HepG2 (cell line): ENCODE measurements at regions not wholly inside any gene's neighbourhood (a gene's known extent, or its start where the extent isn't known, plus 50 kb on each side); places are given as distances from the start of the nearest gene placed in this dataset.

Source experiments
- ATAC-seq: fragments of 200-7000 bp; cut with Tn5 transposase; 3 replicates; pipeline ENCODE4 v1.9.1; 2020; ENCODE audit warnings: mild to moderate bottlenecking, moderate library complexity
- BruUV-seq: library from RNA; stranded (reverse); fragments of 400-500 nt; replicated peaks from 2 replicates; lab custom pipeline; 2021; lab: Mats Ljungman, UMichigan
- CTCF ChIA-PET: fragments of 300-600 bp; formaldehyde crosslinking; extraction: SDS; loops from one replicate; lab custom pipeline; 2021; ENCODE audit warnings: low total read pairs, inconsistent platforms, low intra/inter-chr PET ratio; lab: Yijun Ruan, JAX
- POLR2A ChIA-PET: fragments of 350-600 bp; sonication (Branson Sonifier 250); formaldehyde crosslinking; loops from one replicate; lab custom pipeline; 2020; ENCODE audit warnings: antibody characterized with exemption, inconsistent platforms; lab: Yijun Ruan, JAX
- DNase-seq: peaks from one replicate; pipeline ENCODE4 v3.0.0-alpha.2; 2015; ENCODE audit warnings: low spot score
- FAIRE-seq: peaks from 3 replicates; lab custom pipeline; 2011; peaks lifted over from hg19 to GRCh38; lab: Jason Lieb, UNC
- H2AFZ ChIP-seq: one replicate; pipeline ENCODE4 v1.6.1; 2011; ENCODE audit warnings: low read length, inconsistent platforms
- H3K27ac ChIP-seq: fragments of 300-600 bp; 3 replicates; pipeline ENCODE4 v1.8.0; 2011; ENCODE audit warnings: mixed run types, mild to moderate bottlenecking, mixed read lengths, low read length, inconsistent platforms; ENCODE audit not compliant: insufficient read depth; ENCODE audit errors: extremely low read length
- H3K27me3 ChIP-seq, 2 experiments: fragments of 200-600 bp in 1 of 2; 2 replicates in 1 of 2; 3 replicates in 1 of 2; pipeline versions ENCODE4 v1.6.0 to v1.8.0; 2011; ENCODE audit warnings: low read length in 2 of 2, mild to moderate bottlenecking in 2 of 2, moderate library complexity in 2 of 2, inconsistent platforms in 1 of 2; ENCODE audit not compliant: insufficient read depth in 2 of 2, control insufficient read depth in 1 of 2
- H3K36me3 ChIP-seq, 2 experiments: fragments of 200-600 bp in 1 of 2; replicated peaks in 1 of 2; 2 replicates in 1 of 2; 3 replicates in 1 of 2; pipeline versions ENCODE4 v1.5.1 to v1.8.0; 2011; ENCODE audit warnings: low read length in 2 of 2, inconsistent platforms in 1 of 2; ENCODE audit not compliant: insufficient read depth in 2 of 2, control insufficient read depth in 1 of 2
- H3K4me1 ChIP-seq: 2 replicates; pipeline ENCODE4 v1.5.1; 2012; ENCODE audit warnings: low read length, inconsistent platforms; ENCODE audit not compliant: insufficient read depth
- H3K4me2 ChIP-seq: 2 replicates; pipeline ENCODE4 v1.6.0; 2011; ENCODE audit warnings: low read depth, low read length, inconsistent platforms
- H3K4me3 ChIP-seq, 3 experiments: fragments of 200-600 bp in 1 of 3; sonication (generic), shearing (Covaris generic) in 1 of 3; replicated peaks in 1 of 3; 2 replicates each; pipeline ENCODE4 v1.5.1; 2011 to 2016; ENCODE audit warnings: low read length in 3 of 3, inconsistent platforms in 2 of 3, low read depth in 2 of 3, mild to moderate bottlenecking in 2 of 3, control low read depth in 1 of 3, mixed read lengths in 1 of 3; ENCODE audit not compliant: insufficient read depth in 1 of 3
- H3K79me2 ChIP-seq: one replicate; pipeline ENCODE4 v1.6.1; 2011; ENCODE audit warnings: low read length, inconsistent platforms; ENCODE audit not compliant: insufficient read depth
- H3K9ac ChIP-seq: 2 replicates; pipeline ENCODE4 v1.6.0; 2011; ENCODE audit warnings: mild to moderate bottlenecking, low read depth, low read length, inconsistent platforms; ENCODE audit not compliant: insufficient read depth
- H3K9me3 ChIP-seq: 2 replicates; pipeline ENCODE4 v1.5.1; 2012; ENCODE audit warnings: mild to moderate bottlenecking, low read length
- H4K20me1 ChIP-seq: 2 replicates; pipeline ENCODE4 v1.6.0; 2011; ENCODE audit warnings: inconsistent platforms, mild to moderate bottlenecking, low read length, moderate library complexity; ENCODE audit not compliant: insufficient read depth
- AFF4 ChIP-seq: sonication (generic); formaldehyde crosslinking; IDR thresholded peaks from 2 replicates; pipeline ENCODE4 v1.4.0; 2020; ENCODE audit warnings: missing genetic modification reagents
- DR1 ChIP-seq: sonication (generic); formaldehyde crosslinking; IDR thresholded peaks from 2 replicates; pipeline ENCODE4 v1.8.0; 2021; ENCODE audit warnings: mild to moderate bottlenecking, missing genetic modification reagents, inconsistent platforms
- RBM22 ChIP-seq: fragments of 200-400 bp; formaldehyde crosslinking; optimal IDR thresholded peaks from 2 replicates; pipeline ENCODE3; 2017; ENCODE audit warnings: mild to moderate bottlenecking, low read length, moderate library complexity
- STAG1 ChIP-seq: sonication (generic); formaldehyde crosslinking; IDR thresholded peaks from 2 replicates; pipeline ENCODE4 v1.4.0; 2020; ENCODE audit warnings: missing genetic modification reagents
- ZNF879 ChIP-seq: sonication (generic); formaldehyde crosslinking; IDR thresholded peaks from 2 replicates; pipeline ENCODE4 v1.8.1; 2023; ENCODE audit warnings: missing genetic modification reagents
- WGBS: methylation state at CpG from one replicate; pipeline ENCODE4 v1.1.6; 2017; ENCODE audit warnings: low lambda C conversion rate; 5-methylcytosine and 5-hydroxymethylcytosine counted together
- in situ Hi-C: cut with HindIII; loops from 2 replicates; pipeline ENCODE4 v1.10.0; 2017; ENCODE audit warnings: low pct_unique_long_range_greater_than_20kb; ENCODE audit not compliant: extremely low pct_ligation_motif_present
- intact Hi-C: fragments of 100-400 bp; cut with micrococcal nuclease; formaldehyde crosslinking; loops from one replicate; pipeline ENCODE4 v1.10.0; 2022; ENCODE audit not compliant: unreplicated experiment
- TF ChIP-seq, protein P1 (sequence below): sonication (generic); formaldehyde crosslinking; IDR thresholded peaks from 2 replicates; pipeline ENCODE4 v1.4.0; 2020; ENCODE audit warnings: mild to moderate bottlenecking, missing genetic modification reagents

- Histone ChIP-seq H3K9me3 (no peaks in the 10 kb centered on the region), H3K4me1 (no peaks in the 10 kb centered on the region), H3K4me3 (no peak overlapping the region), H3K79me2 (no peaks in the 10 kb centered on the region), H3K27me3 (no peaks in the 10 kb centered on the region), H3K9ac (no peak overlapping the region), H2AFZ (no peak overlapping the region), H3K36me3 (no peaks in the 10 kb centered on the region), H4K20me1 (no peaks in the 10 kb centered on the region), H3K27ac (no peak overlapping the region), H3K4me2 (no peak overlapping the region)
- TF ChIP-seq DR1 (CRISPR knock-in tag) (no peak), STAG1 (CRISPR knock-in tag) (no peak), AFF4 (CRISPR knock-in tag) (no peak), RBM22 (no peak), ZNF879 (CRISPR knock-in tag) (no peak)
- TF ChIP-seq, protein P1, sequence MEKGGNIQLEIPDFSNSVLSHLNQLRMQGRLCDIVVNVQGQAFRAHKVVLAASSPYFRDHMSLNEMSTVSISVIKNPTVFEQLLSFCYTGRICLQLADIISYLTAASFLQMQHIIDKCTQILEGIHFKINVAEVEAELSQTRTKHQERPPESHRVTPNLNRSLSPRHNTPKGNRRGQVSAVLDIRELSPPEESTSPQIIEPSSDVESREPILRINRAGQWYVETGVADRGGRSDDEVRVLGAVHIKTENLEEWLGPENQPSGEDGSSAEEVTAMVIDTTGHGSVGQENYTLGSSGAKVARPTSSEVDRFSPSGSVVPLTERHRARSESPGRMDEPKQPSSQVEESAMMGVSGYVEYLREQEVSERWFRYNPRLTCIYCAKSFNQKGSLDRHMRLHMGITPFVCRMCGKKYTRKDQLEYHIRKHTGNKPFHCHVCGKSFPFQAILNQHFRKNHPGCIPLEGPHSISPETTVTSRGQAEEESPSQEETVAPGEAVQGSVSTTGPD (CRISPR knock-in tag), result no peak
- intact Hi-C loops (no loop called here), in situ Hi-C loops (no loop called here)
- no peak for DNase-seq
- BruUV-seq, result no TSS peak
- no peak for FAIRE-seq
- POLR2A ChIA-PET, result no interaction called here
- no peak for ATAC-seq
- CTCF ChIA-PET, result no interaction called here
- WGBS, result 0% methylated on average over 5 of the region's 5 CpGs
Measured at GRCh38 chr3:18008706-18009368, 266.4 kb upstream of the TBC1D5 start.
